GM12873 (cell line): ENCODE measurements at regions not wholly inside any gene's neighbourhood (a gene's known extent, or its start where the extent isn't known, plus 50 kb on each side); places are given as distances from the start of the nearest gene placed in this dataset.

Source experiments
- CTCF ChIP-seq: IDR thresholded peaks from 2 replicates; pipeline ENCODE4 v1.5.1; 2012; ENCODE audit warnings: low read depth, mild to moderate bottlenecking, moderate library complexity, low read length, control low read depth; ENCODE audit not compliant: insufficient read depth; ENCODE audit errors: missing control alignments

- TF ChIP-seq CTCF, result no peak
These were observed 806.2 kb downstream of the MTRR start for GRCh38 chr5:8675182-8675581.

- no peak for TF ChIP-seq CTCF
These were observed 807.7 kb downstream of the MTRR start for GRCh38 chr5:8676695-8677094.

GRCh38 chr5:8682381-8682780 lies 813.4 kb downstream of the MTRR start:
- TF ChIP-seq CTCF, result no peak

GRCh38 chr5:8683496-8683895 lies 814.5 kb downstream of the MTRR start:
- TF ChIP-seq CTCF, result no peak

- no peak for TF ChIP-seq CTCF
These were observed 816.8 kb downstream of the MTRR start for GRCh38 chr5:8685704-8686103.

- no peak for TF ChIP-seq CTCF
These were observed 817.8 kb downstream of the MTRR start for GRCh38 chr5:8686707-8687106.

GRCh38 chr5:8689773-8690172 lies 820.8 kb downstream of the MTRR start:
- TF ChIP-seq CTCF, result no peak

GRCh38 chr5:8691221-8691620 lies 822.3 kb downstream of the MTRR start:
- TF ChIP-seq CTCF, result no peak
